ENCODE measurements at regions not wholly inside any gene's neighbourhood (a gene's known extent, or its start where the extent isn't known, plus 50 kb on each side); places are given as distances from the start of the nearest gene placed in this dataset.
"Not testable (repeated sequence)": the region's sequence is repeated elsewhere in the genome, so short reads cannot be mapped to it uniquely, and the experiment has no call there.

GRCh38 chr5:152178350-152178699 is 226.8 kb downstream of the NMUR2 start:
- DNase-seq (ENCODE audit: low read depth): no peak

- no peak for DNase-seq (ENCODE audit: low read depth)
Observed at GRCh38 chr5:152177626-152178349, 227.3 kb downstream of the NMUR2 start.

GRCh38 chr5:152171888-152172287 is 233.2 kb downstream of the NMUR2 start:
- no peak for DNase-seq (ENCODE audit: low read depth)

GRCh38 chr5:152170350-152170749 is 234.7 kb downstream of the NMUR2 start:
- DNase-seq (ENCODE audit: low read depth): no peak

- DNase-seq (ENCODE audit: low read depth): no peak
Observed at GRCh38 chr5:152164860-152165259, 240.2 kb upstream of the GLRA1 start.

GRCh38 chr5:152159894-152160293 is 235.2 kb upstream of the GLRA1 start:
- DNase-seq (ENCODE audit: low read depth): not testable (repeated sequence)

- not testable (repeated sequence) for DNase-seq (ENCODE audit: low read depth)
Observed at GRCh38 chr5:152154452-152154851, 229.8 kb upstream of the GLRA1 start.

GRCh38 chr5:152151940-152152339 is 227.3 kb upstream of the GLRA1 start:
- DNase-seq (ENCODE audit: low read depth): no peak

- no peak for DNase-seq (ENCODE audit: low read depth)
Observed at GRCh38 chr5:152151113-152151512, 226.5 kb upstream of the GLRA1 start.

GRCh38 chr5:152147286-152147685 is 222.6 kb upstream of the GLRA1 start:
- DNase-seq (ENCODE audit: low read depth): no peak

GRCh38 chr5:152146566-152146965 is 221.9 kb upstream of the GLRA1 start:
- DNase-seq (ENCODE audit: low read depth): no peak

GRCh38 chr5:152144556-152144955 is 219.9 kb upstream of the GLRA1 start:
- no peak for DNase-seq (ENCODE audit: low read depth)

- DNase-seq (ENCODE audit: low read depth): no peak
Observed at GRCh38 chr5:152144030-152144429, 219.4 kb upstream of the GLRA1 start.

GRCh38 chr5:152142840-152143469 is 218.3 kb upstream of the GLRA1 start:
- peak; percentile 56 for DNase-seq (ENCODE audit: low read depth)

- no peak for DNase-seq (ENCODE audit: low read depth)
Observed at GRCh38 chr5:152140347-152140746, 215.7 kb upstream of the GLRA1 start.

- no peak for DNase-seq (ENCODE audit: low read depth)
Observed at GRCh38 chr5:152137063-152137462, 212.4 kb upstream of the GLRA1 start.

- DNase-seq (ENCODE audit: low read depth): no peak
Observed at GRCh38 chr5:152136321-152136720, 211.7 kb upstream of the GLRA1 start.

GRCh38 chr5:152135827-152136226 is 211.2 kb upstream of the GLRA1 start:
- DNase-seq (ENCODE audit: low read depth): no peak

- no peak for DNase-seq (ENCODE audit: low read depth)
Observed at GRCh38 chr5:152125661-152126205, 201.1 kb upstream of the GLRA1 start.

GRCh38 chr5:152124409-152125041 is 199.9 kb upstream of the GLRA1 start:
- no peak for DNase-seq (ENCODE audit: low read depth)

- DNase-seq (ENCODE audit: low read depth): no peak
Observed at GRCh38 chr5:152118676-152119470, 194.2 kb upstream of the GLRA1 start.

GRCh38 chr5:152116934-152117333 is 192.3 kb upstream of the GLRA1 start:
- DNase-seq (ENCODE audit: low read depth): no peak

Data from ELR (cell line).